ENCODE measurements at regions not wholly inside any gene's neighbourhood (a gene's known extent, or its start where the extent isn't known, plus 50 kb on each side); places are given as distances from the start of the nearest gene placed in this dataset.
A peak's percentile ranks its signal among the peaks of the same experiment; 100 is the strongest.

GRCh38 chr10:4059471-4060138 is 274.6 kb upstream of the KLF6 start:
- DNase-seq (ENCODE audit: extremely low read depth in 1 of 4, low spot score in 3 of 4) (no peak), FAIRE-seq (no peak), ATAC-seq (no peak)
- H3K4me2 ChIP-seq (ENCODE audit: insufficient read depth, low read length), result no peak overlapping the region
- no peaks in the 10 kb centered on the region for H3K79me2 ChIP-seq (ENCODE audit: control insufficient read depth, insufficient read depth, low read length)
- CTCF ChIA-PET (ENCODE audit: low intra/inter-chr PET ratio), result no interaction called here
- in situ Hi-C loops (cut with MboI) (no loop called here), intact Hi-C loops (cut with micrococcal nuclease) (no loop called here)
- no peaks in the 10 kb centered on the region for H3K9me1 ChIP-seq (ENCODE audit: control insufficient read depth, insufficient read depth, low read length)
- no peaks in the 10 kb centered on the region for H4K20me1 ChIP-seq (replicated peaks; ENCODE audit: control insufficient read depth, insufficient read depth, low read length)
- H2AFZ ChIP-seq (ENCODE audit: low read depth, low read length), result no peak overlapping the region
- H3K4me1 ChIP-seq (replicated peaks in 1 of 2; ENCODE audit: control insufficient read depth in 2 of 2, insufficient read depth in 2 of 2, low read length in 2 of 2), result no peaks in the 10 kb centered on the region
- BruUV-seq (replicated peaks), result no TSS peak
- H3K36me3 ChIP-seq (ENCODE audit: control insufficient read depth, insufficient read depth, low read length), result no peaks in the 10 kb centered on the region
- H3K9me3 ChIP-seq (replicated peaks; ENCODE audit: control insufficient read depth, insufficient read depth, low read depth, low read length), result no peaks in the 10 kb centered on the region
- POLR2A ChIA-PET, result interaction anchor here (0.5 to 1.4 kb wide), 4 partner anchors 11 to 285 kb away, joined by 3 to 4 read pairs (median 4); no protein-coding TSS in a partner anchor
- H3K27ac ChIP-seq (ENCODE audit: extremely low read depth, low read depth, low read length), result no peak overlapping the region
- WGBS (ENCODE audit: insufficient coverage, low coverage, missing lambda C conversion rate), result 1% methylated on average over 10 of the region's 11 CpGs
- TF ChIP-seq, protein P1, sequence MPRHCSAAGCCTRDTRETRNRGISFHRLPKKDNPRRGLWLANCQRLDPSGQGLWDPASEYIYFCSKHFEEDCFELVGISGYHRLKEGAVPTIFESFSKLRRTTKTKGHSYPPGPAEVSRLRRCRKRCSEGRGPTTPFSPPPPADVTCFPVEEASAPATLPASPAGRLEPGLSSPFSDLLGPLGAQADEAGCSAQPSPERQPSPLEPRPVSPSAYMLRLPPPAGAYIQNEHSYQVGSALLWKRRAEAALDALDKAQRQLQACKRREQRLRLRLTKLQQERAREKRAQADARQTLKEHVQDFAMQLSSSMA (CRISPR knock-in tag; IDR thresholded peaks at IDR 0.05), result no peak
- TF ChIP-seq E2F4 (CRISPR knock-in tag; IDR thresholded peaks at IDR 0.05; ENCODE audit: low read depth) (no peak), HMBOX1 (IDR thresholded peaks at IDR 0.05) (peak; percentile 74)
- H3K4me3 ChIP-seq, result no peak overlapping the region
- no peak overlapping the region for H3K9ac ChIP-seq (ENCODE audit: insufficient read depth in 1 of 2, low read depth in 2 of 2, low read length in 2 of 2)
- peaks cover 0 to 8% of the 10 kb centered on the region in 2 experiments; a peak in 1 of 5 replicates for H3K27me3 ChIP-seq (ENCODE audit: control insufficient read depth in 2 of 2, insufficient read depth in 2 of 2, low read length in 2 of 2)

Data from K562 (cell line).